C4-2B (cell line): ENCODE measurements at regions not wholly inside any gene's neighbourhood (a gene's known extent, or its start where the extent isn't known, plus 50 kb on each side); places are given as distances from the start of the nearest gene placed in this dataset.

Experiments
- H3K27ac ChIP-seq: fragments of 450-650 bp; 2 replicates; pipeline ENCODE4 v1.5.1; 2017
- CTCF ChIP-seq: fragments of 450-650 bp; conservative IDR thresholded peaks from 2 replicates; pipeline ENCODE4 v1.5.1; 2017; ENCODE audit warnings: mild to moderate bottlenecking
- ZFX ChIP-seq: fragments of 450-650 bp; IDR thresholded peaks from 2 replicates; pipeline ENCODE4 v1.6.1; 2017

GRCh38 chr1:209341146-209341545 is 242.4 kb upstream of the CAMK1G start:
- no peak overlapping the region for H3K27ac ChIP-seq
- TF ChIP-seq CTCF: no peak
- TF ChIP-seq ZFX: no peak

GRCh38 chr1:209341673-209342420 is 241.7 kb upstream of the CAMK1G start:
- no peak for TF ChIP-seq ZFX
- no peak for TF ChIP-seq CTCF
- H3K27ac ChIP-seq: no peak overlapping the region

GRCh38 chr1:209342441-209343175 is 240.9 kb upstream of the CAMK1G start:
- H3K27ac ChIP-seq: no peak overlapping the region
- TF ChIP-seq ZFX: no peak
- no peak for TF ChIP-seq CTCF

- TF ChIP-seq ZFX: no peak
- TF ChIP-seq CTCF: no peak
- no peak overlapping the region for H3K27ac ChIP-seq
Observed at GRCh38 chr1:209343511-209343910, 240.0 kb upstream of the CAMK1G start.

GRCh38 chr1:209344156-209344555 is 239.4 kb upstream of the CAMK1G start:
- no peak overlapping the region for H3K27ac ChIP-seq
- TF ChIP-seq ZFX (no peak), CTCF (no peak)

GRCh38 chr1:209349363-209350308 is 233.9 kb upstream of the CAMK1G start:
- TF ChIP-seq ZFX (no peak), CTCF (no peak)

More at GRCh38 chr1:209349363-209350308, 233.9 kb upstream of the CAMK1G start:
- no peak overlapping the region for H3K27ac ChIP-seq
